EH (cell line): ENCODE measurements at regions not wholly inside any gene's neighbourhood (a gene's known extent, or its start where the extent isn't known, plus 50 kb on each side); places are given as distances from the start of the nearest gene placed in this dataset.
A peak's percentile ranks its signal among the peaks of the same experiment; 100 is the strongest.
"Not testable (repeated sequence)": the region's sequence is repeated elsewhere in the genome, so short reads cannot be mapped to it uniquely, and the experiment has no call there.

ENCODE experiments used
- DNase-seq: peaks from one replicate; pipeline ENCODE4 v3.0.0-alpha.2; 2015; ENCODE audit warnings: low read depth

GRCh38 chr2:212864186-212864585 lies 287.2 kb downstream of the IKZF2 start:
- no peak for DNase-seq

GRCh38 chr2:212863185-212863588 lies 288.2 kb downstream of the IKZF2 start:
- peak; percentile 29 for DNase-seq

- DNase-seq, result peak; percentile 32
These were observed 292.9 kb downstream of the IKZF2 start for GRCh38 chr2:212858496-212858895.

- no peak for DNase-seq
These were observed 296.6 kb downstream of the IKZF2 start for GRCh38 chr2:212854771-212855170.

GRCh38 chr2:212854116-212854515 lies 297.3 kb downstream of the IKZF2 start:
- no peak for DNase-seq

GRCh38 chr2:212845941-212846340 lies 305.5 kb downstream of the IKZF2 start:
- peak; percentile 81 for DNase-seq

- DNase-seq, result peak; percentile 91
These were observed 305.0 kb upstream of the ERBB4 start for GRCh38 chr2:212843409-212844199.

- DNase-seq, result peak; percentile 89
These were observed 304.1 kb upstream of the ERBB4 start for GRCh38 chr2:212842544-212843185.

GRCh38 chr2:212841460-212841859 lies 302.9 kb upstream of the ERBB4 start:
- DNase-seq, result no peak

- DNase-seq, result no peak
These were observed 293.9 kb upstream of the ERBB4 start for GRCh38 chr2:212832211-212833195.

GRCh38 chr2:212831671-212832199 lies 293.1 kb upstream of the ERBB4 start:
- no peak for DNase-seq

- DNase-seq, result no peak
These were observed 277.7 kb upstream of the ERBB4 start for GRCh38 chr2:212816267-212816666.

GRCh38 chr2:212815453-212815852 lies 276.9 kb upstream of the ERBB4 start:
- no peak for DNase-seq

GRCh38 chr2:212814941-212815340 lies 276.3 kb upstream of the ERBB4 start:
- DNase-seq, result no peak

GRCh38 chr2:212811921-212812320 lies 273.3 kb upstream of the ERBB4 start:
- DNase-seq, result no peak

- peak; percentile 28 for DNase-seq
These were observed 272.6 kb upstream of the ERBB4 start for GRCh38 chr2:212811036-212811805.

- peak; percentile 73 for DNase-seq
These were observed 259.0 kb upstream of the ERBB4 start for GRCh38 chr2:212797484-212798205.

GRCh38 chr2:212794471-212794870 lies 255.9 kb upstream of the ERBB4 start:
- no peak for DNase-seq

- DNase-seq, result no peak
These were observed 253.0 kb upstream of the ERBB4 start for GRCh38 chr2:212791569-212791968.

GRCh38 chr2:212786088-212786487 lies 247.5 kb upstream of the ERBB4 start:
- not testable (repeated sequence) for DNase-seq
